Spleen (tissue), 7 donors: ENCODE measurements at regions not wholly inside any gene's neighbourhood (a gene's known extent, or its start where the extent isn't known, plus 50 kb on each side); places are given as distances from the start of the nearest gene placed in this dataset.

Experiments used
- CTCF ChIP-seq, 11 experiments: fragments of 200-600 bp in 7 of 11; fragments of 450-650 bp in 4 of 11; sonication (generic) in 4 of 11; IDR thresholded peaks in 8 of 11; conservative IDR thresholded peaks in 3 of 11; 1 replicate in 7 of 11; 2 replicates in 4 of 11; pipeline versions ENCODE4 v1.4.0 to v1.8.0; 2016 to 2021; ENCODE audit warnings: antibody characterized with exemption in 11 of 11, inconsistent platforms in 4 of 11, mild to moderate bottlenecking in 1 of 11
- POLR2A ChIP-seq, 3 donors: fragments of 450-650 bp; IDR thresholded peaks; one replicate each; pipeline ENCODE4 v1.5.1; 2017; ENCODE audit warnings: antibody characterized with exemption in 3 of 3, mild to moderate bottlenecking in 1 of 3
- POLR2AphosphoS5 ChIP-seq, 3 donors: sonication (generic); formaldehyde crosslinking; IDR thresholded peaks; one replicate each; pipeline ENCODE4 v1.5.1; 2017; ENCODE audit warnings: antibody characterized with exemption in 3 of 3
- donor health status: DM: no; HTN: no; CAD: no; lungs with moderate emphysema.
- donor health status: DM: no; HTN: no; CAD: no.
- donor health status: DM: no; HTN: no; CAD: no.

DNA sequence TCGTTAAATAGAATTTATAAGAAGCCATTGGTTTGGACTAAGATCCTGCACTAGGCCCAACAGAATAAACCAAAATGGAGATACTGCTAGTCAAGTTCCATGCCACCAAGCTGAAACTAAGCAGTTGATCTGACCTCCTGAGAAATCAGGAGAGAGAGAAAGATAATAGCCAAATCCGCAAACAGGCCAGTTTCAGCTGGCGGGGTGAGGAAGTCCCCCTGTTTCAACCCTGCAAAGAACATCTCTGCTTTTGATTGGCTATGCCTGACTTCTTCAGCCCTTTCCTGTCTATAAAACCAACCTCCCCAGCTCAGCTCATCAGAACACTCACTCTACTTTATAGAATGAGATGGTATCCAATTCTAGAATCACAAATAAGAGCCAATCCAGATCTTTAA is 543.3 kb upstream of the ID2 start:
- TF ChIP-seq POLR2A (IDR thresholded peaks at IDR 0.05) (no peak), CTCF (IDR thresholded peaks at IDR 0.05 in 8 of 11, conservative IDR thresholded peaks at IDR 0.05 in 3 of 11) (no peak), POLR2AphosphoS5 (IDR thresholded peaks at IDR 0.05) (no peak)
